ENCODE measurements at regions not wholly inside any gene's neighbourhood (a gene's known extent, or its start where the extent isn't known, plus 50 kb on each side); places are given as distances from the start of the nearest gene placed in this dataset.

GRCh38 chr12:127209318-127209717 is 1057.7 kb upstream of the TMEM132C start:
- TF ChIP-seq, protein P1, sequence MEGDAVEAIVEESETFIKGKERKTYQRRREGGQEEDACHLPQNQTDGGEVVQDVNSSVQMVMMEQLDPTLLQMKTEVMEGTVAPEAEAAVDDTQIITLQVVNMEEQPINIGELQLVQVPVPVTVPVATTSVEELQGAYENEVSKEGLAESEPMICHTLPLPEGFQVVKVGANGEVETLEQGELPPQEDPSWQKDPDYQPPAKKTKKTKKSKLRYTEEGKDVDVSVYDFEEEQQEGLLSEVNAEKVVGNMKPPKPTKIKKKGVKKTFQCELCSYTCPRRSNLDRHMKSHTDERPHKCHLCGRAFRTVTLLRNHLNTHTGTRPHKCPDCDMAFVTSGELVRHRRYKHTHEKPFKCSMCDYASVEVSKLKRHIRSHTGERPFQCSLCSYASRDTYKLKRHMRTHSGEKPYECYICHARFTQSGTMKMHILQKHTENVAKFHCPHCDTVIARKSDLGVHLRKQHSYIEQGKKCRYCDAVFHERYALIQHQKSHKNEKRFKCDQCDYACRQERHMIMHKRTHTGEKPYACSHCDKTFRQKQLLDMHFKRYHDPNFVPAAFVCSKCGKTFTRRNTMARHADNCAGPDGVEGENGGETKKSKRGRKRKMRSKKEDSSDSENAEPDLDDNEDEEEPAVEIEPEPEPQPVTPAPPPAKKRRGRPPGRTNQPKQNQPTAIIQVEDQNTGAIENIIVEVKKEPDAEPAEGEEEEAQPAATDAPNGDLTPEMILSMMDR (IDR thresholded peaks at IDR 0.05; ENCODE audit: poor library complexity, severe bottlenecking), result no peak
- TF ChIP-seq TAF1 (IDR thresholded peaks at IDR 0.05; ENCODE audit: low read depth) (no peak), REST (IDR thresholded peaks at IDR 0.05; ENCODE audit: borderline replicate concordance) (no peak), RAD21 (conservative IDR thresholded peaks at IDR 0.05) (no peak), MXI1 (conservative IDR thresholded peaks at IDR 0.05; ENCODE audit: poor library complexity, severe bottlenecking) (no peak), POLR2AphosphoS5 (IDR thresholded peaks at IDR 0.05) (no peak)
